NCI-H2081 (cell line): ENCODE measurements at regions not wholly inside any gene's neighbourhood (a gene's known extent, or its start where the extent isn't known, plus 50 kb on each side); places are given as distances from the start of the nearest gene placed in this dataset.
"Not testable (repeated sequence)": the region's sequence is repeated elsewhere in the genome, so short reads cannot be mapped to it uniquely, and the experiment has no call there.

Source experiments
- DNase-seq, 2 experiments: peaks; one replicate each; lab custom pipeline; 2025; lab: John Stamatoyannopoulos, UW

DNA sequence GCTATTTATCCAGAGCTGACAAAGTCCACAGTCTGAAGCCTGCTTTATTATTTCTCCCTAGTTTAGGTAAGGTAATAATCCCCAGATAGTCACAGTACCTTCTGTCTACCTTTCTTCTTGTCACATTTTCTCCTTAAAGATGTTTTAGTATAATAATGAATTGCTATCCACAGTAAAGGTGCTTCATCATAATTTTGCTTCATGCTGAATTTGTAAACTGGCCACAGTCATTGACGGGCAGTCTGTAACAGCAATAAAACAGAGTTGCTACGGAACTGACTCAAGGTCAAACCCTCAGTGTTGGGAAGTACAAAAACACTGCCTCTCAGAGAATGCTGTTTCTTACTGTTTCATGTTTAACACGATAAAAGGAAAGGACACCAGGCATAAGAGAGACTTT is 195.7 kb downstream of the ZNF608 start:
- no peak for DNase-seq

- no peak for DNase-seq
Observed at GRCh38 chr5:124549891-124550436, 196.5 kb downstream of the ZNF608 start.

DNA sequence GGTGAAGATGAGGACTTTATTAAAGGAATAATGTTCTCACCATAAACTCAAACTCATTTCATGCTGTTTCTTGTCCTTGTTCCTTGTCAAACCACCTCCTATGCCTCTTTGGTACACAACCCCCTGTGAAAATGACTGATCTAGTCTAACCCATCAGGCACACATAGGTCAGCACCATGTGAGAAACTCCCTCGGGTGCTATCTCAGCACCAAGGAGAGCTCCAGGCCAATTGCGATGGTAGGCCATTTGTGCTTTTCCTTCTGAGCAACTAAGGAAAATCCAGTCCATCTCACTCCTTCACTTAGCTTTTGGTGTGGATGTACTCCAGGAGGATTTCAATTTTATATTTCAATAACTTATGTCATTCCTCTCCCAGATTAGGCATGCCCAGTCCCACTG is 199.8 kb downstream of the ZNF608 start:
- no peak for DNase-seq

GRCh38 chr5:124544366-124545055 is 201.9 kb downstream of the ZNF608 start:
- DNase-seq, result no peak

DNA sequence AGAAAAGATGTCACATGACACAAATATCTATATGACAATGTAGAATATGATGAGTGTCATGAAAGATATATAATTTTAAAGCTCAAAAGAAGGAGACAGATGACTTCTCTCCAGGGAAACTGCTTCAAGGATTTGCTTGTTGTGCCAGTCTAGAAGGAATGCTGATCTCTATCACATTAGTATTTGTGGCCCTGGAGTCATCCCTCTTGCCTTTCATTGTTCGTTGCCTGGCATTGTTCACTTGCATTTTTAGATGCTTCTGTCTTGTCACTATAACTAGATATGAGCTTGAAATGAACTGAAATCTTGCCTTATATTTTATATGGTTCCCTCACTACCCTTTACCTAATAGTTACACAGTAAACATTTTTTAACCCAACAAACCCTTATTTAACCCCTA is 207.5 kb downstream of the ZNF608 start:
- DNase-seq, result no peak

DNA sequence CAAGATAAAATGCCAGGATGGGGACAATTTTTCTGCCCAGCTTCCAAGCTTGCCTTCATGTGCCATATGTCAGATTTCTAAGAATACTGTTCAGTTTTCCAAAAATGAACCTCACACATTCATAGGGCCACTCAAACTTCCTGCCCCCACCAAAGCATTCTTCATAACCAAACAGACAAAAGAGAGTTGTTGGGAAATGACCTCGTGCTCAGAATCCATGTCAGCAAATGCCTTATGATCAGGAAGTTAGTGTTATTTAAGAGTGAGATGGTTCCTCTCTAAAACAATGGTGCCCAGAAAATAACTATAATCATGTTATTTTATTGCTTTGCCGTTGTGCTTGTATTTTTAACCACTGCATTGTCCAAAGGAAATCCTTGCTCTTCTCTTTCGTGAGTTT is 208.2 kb downstream of the ZNF608 start:
- DNase-seq, result no peak

DNA sequence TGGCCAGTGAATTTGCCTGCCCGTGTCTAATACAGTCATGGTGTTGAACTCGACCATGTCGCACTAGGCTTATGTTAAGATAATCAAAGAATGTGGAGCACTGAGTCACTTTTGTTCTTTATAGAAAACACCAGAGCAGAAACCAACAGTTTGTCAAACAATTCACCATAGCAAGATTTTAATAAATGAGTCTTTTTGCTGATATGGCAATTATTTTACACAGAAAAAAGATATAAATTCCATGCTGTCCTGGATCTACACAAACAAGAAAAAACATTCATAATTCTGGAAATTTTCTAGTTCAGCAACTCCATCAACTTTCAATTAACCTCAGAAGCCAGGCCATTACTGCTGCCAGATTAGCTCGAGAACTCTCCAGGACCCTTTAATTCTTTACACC is 208.9 kb downstream of the ZNF608 start:
- no peak for DNase-seq

DNA sequence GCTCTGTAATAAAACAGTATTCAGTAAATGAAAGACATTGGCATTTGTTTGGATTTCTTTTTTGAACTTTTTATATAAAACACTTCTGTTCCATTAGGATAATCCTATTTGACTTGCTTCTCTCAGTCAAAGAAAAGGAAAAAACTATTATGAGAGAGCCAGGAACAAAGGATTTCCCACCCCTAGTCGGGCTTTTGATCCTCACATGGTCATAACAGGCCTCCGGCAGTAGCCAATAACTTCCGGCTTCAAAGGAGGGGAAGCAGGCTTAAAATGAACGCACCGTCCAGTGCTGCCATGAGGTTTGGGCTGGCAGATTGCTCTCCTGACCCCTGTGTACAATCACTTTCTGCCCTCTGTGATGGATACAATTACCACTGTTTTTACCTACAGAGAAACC is 209.3 kb downstream of the ZNF608 start:
- no peak for DNase-seq

- no peak for DNase-seq
Observed at GRCh38 chr5:124536333-124536732, 210.1 kb downstream of the ZNF608 start.

GRCh38 chr5:124530916-124531315 is 215.5 kb downstream of the ZNF608 start:
- DNase-seq, result no peak

- no peak for DNase-seq
Observed at GRCh38 chr5:124528838-124529237, 217.6 kb downstream of the ZNF608 start.

DNA sequence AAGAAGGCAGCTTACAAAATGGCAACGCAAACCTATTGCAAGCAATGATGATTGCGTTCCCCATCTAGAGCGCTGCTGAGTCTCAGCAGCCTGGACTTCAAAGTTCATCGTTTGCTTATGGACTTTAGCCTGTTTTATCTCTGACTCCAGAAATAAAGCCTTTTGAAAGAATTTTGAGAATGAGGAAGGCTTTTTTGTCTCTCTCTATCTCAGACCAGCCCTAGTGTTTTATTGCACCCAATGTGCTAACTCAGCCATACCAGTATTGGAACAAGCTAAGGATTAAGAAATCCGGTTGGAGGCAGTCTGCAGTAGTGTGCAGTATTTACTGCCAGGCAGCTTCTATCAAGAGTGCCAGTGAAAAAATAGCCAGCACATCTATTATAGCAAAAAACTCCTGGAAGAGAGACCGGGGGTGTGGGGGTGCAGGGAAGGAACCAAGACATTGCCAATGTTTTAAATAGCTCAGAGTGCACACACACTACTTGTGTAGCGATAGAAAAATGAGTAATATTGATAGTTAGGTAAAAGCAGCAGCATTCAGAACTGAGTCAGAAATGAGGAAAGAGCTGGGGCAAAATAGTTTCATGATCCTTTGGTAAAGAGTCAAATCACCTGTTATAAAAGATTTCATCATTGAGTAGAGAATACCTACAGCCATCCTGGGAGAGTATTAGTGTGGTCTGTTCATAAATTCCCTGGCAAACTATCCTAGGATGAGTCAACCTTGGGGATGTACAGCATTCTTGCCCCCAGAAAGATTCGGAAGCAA is 219.0 kb downstream of the ZNF608 start:
- DNase-seq, result no peak

DNA sequence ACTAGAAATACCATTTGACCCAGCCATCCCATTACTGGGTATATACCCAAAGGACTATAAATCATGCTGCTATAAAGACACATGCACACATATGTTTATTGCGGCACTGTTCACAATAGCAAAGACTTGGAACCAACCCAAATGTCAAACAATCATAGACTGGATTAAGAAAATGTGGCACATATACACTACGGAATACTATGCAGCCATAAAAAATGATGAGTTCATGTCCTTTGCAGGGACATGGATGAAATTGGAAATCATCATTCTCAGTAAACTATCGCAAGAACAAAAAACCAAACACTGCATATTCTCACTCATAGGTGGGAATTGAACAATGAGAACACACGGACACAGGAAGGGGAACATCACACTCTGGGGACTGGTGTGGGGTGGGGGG is 220.4 kb downstream of the ZNF608 start:
- DNase-seq, result not testable (repeated sequence)

- no peak for DNase-seq
Observed at GRCh38 chr5:124524552-124525232, 221.7 kb downstream of the ZNF608 start.

DNA sequence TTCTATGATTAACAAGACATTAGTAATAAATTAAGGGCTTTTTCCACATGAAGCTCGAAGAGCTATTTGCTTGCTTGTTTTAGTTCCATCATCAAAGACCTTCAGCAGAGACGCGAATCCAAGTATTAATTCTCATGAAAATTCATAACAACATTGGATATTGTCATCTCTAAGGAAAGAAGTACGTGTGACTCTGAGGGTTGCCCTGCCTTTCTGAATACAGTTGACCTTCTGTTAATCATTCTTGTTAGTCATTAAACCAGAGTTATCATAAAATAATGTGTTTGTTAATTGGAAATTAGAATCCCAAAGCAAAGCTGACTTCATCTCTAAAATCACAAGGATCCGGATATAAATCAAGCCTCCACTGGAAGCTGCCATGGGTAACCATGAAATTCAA is 222.5 kb downstream of the ZNF608 start:
- no peak for DNase-seq

DNA sequence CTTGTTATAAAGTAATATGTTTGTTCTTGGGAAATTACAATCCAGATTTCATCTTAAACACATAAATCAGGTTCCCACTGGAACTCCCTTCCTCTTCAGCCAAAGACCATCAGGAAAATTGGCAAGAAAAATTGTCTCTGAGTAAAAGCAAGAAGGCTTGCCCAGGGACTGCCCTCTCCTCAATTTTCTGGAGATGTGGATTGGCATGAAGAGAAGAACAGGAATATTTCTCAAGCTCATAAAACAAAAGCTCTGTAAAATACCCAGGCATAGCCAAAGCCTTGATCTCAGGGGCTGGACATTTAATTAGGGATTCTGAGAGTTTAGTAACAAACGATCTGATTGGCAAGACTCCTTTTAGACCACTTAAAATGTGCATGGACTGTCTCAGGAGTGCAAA is 223.4 kb downstream of the ZNF608 start:
- DNase-seq, result no peak

DNA sequence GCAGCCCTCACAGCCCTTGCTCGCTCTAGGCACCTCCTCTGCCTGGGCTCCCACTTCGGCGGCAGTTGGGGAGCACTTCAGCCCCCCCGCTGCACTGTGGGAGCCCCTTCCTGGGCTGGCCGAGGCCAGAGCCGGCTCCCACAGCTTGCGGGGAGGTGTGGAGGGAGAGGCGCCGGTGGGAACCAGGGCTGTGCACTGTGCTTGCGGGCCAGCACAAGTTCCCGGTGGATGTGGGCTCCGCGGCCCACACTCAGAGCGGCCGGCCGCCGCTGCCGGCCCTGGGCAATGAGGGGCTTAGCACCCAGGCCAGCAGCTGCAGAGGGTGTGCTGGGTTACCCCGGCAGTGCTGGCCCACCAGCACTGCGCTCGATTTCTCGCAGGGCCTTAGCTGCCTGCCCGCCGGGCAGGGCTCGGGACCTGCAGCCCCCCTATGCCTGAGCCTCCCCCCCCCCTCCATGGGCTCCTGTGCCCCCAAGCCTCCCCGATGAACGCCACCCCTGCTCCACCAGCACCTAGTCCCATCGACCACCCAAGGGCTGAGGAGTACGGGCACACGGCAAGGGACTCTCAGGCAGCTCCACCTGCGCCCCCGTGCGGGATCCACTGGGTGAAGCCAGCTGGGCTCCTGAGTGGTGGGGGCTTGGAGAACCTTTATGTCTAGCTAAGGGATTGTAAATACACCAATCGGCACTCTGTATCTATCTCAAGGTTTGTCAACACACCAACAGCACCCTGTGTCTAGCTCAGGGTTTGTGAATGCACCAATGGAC is 224.8 kb downstream of the ZNF608 start:
- no peak for DNase-seq

- no peak for DNase-seq
Observed at GRCh38 chr5:124519396-124519795, 227.0 kb downstream of the ZNF608 start.

GRCh38 chr5:124516567-124516966 is 229.9 kb downstream of the ZNF608 start:
- no peak for DNase-seq

GRCh38 chr5:124515497-124516245 is 230.8 kb downstream of the ZNF608 start:
- DNase-seq, result no peak

- no peak for DNase-seq
Observed at GRCh38 chr5:124514956-124515355, 231.5 kb downstream of the ZNF608 start.
